Amygdala (tissue), 56 donors: ENCODE measurements at regions not wholly inside any gene's neighbourhood (a gene's known extent, or its start where the extent isn't known, plus 50 kb on each side); places are given as distances from the start of the nearest gene placed in this dataset.

Source experiments
- DNase-seq, 56 donors: peaks; one replicate each; lab custom pipeline; 2025; lab: John Stamatoyannopoulos, UW

DNA sequence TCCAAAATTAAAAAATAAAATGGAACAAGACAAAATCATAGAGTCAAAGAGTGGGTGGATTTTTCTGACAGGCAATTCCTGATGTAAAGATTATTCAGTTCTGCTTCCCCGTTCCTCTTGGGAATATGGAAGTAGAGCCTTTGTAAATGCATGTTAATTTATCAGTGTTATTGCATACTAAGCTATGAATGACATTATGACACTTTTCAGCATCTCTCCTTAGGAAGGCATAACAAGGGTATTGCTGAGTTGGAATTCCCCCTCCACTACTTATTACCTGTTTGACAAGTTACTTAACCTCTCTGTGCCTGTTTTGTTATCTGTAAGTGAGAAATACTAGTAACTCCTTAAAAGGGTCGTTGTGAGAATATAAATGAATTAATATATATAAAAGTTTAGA lies 640.4 kb downstream of the LMO4 start:
- DNase-seq, result no peak

GRCh38 chr1:87972811-87973210 lies 644.1 kb downstream of the LMO4 start:
- no peak for DNase-seq

DNA sequence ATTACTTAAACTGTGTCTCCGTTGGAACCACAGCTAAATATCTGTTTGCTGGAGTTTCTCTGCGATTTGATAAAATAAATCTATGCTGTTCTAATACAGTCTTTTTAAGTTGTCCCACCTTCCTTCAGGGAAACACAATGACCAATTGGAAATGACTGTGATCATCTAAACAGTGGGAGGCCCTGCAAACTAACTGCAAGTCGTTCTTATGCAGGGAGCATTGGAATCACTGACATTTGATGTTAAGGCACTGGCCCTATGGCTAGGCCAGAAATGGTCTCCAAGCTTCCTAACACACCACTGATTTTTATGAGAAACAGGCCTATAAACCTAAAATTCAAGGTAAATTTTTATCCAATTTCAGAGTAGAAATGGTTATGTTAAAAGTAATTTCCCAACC lies 645.2 kb downstream of the LMO4 start:
- no peak for DNase-seq

GRCh38 chr1:87976316-87976715 lies 647.6 kb downstream of the LMO4 start:
- DNase-seq, result no peak

DNA sequence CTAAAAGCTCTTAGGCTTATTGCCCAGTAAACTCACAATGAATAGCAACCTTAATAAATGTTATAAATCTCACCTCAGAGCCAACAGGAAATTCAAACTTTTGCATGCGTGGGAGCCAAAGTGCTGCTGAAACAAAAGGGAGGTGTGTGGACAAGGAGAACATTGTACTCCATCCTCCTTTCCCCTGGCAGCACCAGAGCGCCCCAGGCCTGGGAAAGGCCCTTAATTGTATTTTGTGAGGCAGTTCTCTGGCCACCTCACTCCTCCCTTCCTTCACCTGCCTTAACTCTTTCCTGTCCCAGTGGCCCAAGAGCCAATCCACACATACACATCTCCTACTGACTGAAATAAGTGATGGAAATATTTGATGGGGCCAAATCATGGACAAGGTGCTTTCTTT lies 648.5 kb downstream of the LMO4 start:
- DNase-seq, result no peak

DNA sequence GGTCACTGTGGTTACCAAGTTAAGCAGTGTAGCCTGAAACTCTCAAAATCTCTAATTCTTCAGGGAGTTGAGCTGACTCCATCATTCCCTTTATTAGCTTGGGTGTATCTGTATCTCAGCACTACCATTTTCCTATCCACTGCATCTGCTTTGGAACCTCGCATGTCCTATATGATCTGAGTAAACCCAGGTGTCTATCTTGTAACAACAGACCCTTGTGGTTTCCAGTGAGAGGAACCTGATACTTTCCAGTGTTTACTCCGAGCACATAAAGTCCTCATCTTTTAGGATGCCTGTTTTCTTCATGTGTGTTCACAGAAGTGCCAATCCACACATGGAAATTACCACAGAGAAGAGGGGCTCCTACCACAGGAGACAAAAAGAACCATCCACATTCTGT lies 650.4 kb downstream of the LMO4 start:
- no peak for DNase-seq

- DNase-seq, result no peak
Measured at GRCh38 chr1:87980494-87980893, 651.8 kb downstream of the LMO4 start.

DNA sequence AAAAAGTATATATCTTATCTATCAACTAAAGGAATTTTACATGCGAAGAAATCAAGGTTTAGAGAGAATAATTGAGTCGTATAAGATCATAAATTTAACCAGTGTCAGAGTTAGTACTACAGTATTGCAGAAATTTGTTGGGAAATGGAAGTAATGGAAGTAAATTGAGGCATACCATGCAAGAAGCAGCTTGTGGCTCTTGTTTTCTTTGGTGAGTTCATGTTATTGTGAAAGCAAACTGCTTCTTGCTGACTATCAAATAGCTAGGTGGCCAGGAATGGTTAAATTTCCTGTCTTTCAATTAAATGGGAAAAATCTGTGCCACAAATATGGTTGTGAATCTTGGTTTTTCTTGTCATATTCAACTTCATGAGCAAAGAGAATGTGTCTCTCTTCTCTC lies 652.7 kb downstream of the LMO4 start:
- DNase-seq, result no peak

DNA sequence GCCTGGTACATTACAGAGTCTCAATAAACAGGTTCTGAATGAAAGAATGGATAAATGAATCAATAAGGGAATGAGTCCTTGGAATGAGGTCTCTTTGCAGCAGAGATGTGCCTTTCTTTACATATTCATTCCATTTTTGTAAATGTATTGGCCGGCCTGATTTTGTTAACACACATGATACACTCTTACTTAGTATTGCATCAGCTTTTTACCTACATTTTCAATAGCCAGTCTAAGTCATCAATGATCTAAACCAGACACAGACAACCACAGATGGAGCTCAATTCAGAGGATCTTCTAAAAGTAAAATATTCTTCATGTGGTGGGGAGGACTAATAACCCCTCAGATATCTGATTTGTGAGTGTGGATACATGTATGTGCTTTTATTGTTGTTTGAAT lies 653.1 kb downstream of the LMO4 start:
- DNase-seq, result no peak

- no peak for DNase-seq
Measured at GRCh38 chr1:87983841-87984240, 655.2 kb downstream of the LMO4 start.

GRCh38 chr1:87985071-87985470 lies 656.4 kb downstream of the LMO4 start:
- no peak for DNase-seq

- no peak for DNase-seq
Measured at GRCh38 chr1:87986130-87986866, 657.6 kb downstream of the LMO4 start.

- no peak for DNase-seq
Measured at GRCh38 chr1:87989346-87989745, 660.7 kb downstream of the LMO4 start.

GRCh38 chr1:87992536-87992935 lies 663.9 kb downstream of the LMO4 start:
- DNase-seq, result peak in 3 of 56 donors; percentile 3 to 13 (median 13)

- no peak for DNase-seq
Measured at GRCh38 chr1:87993051-87993450, 664.4 kb downstream of the LMO4 start.

DNA sequence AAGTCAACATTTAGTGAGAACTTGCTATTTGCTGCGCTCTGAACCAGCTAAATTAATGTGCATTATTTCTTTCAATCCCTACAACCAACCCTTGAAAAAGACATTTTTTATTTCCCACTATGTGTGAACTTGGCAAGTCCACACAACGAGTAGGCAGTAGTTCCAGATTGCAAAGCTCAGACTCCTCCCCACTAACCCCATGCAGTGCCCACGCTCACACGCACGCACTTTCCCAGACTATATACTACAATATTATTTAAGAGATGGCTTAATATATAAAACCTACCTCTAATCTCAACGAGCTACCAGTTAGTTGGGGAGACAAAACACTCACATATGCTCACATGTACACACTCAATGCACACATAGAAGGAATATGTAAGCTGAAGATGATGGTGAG lies 671.2 kb downstream of the LMO4 start:
- DNase-seq, result peak in 7 of 56 donors; percentile 1 to 36 (median 8)

- no peak for DNase-seq
Measured at GRCh38 chr1:88001460-88001859, 672.8 kb downstream of the LMO4 start.

DNA sequence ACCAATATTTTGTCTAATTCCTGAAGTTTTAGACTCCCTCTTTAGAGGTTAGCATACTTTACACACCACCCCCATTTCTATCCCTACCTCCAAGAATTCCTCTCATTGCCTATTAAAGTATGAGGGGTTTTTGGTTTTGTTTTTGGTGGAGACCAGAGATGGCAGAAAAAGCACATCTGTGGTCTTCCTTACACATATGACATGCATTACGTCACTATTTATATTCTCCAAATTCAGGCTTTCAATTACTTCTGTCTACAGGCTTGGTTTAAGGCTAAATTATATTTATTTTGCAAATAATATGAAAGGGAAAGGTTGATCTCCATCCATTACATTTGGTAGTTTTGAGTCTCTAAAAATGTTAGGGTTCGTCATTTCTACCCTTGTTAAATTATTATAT lies 674.6 kb downstream of the LMO4 start:
- no peak for DNase-seq

- DNase-seq, result no peak
Measured at GRCh38 chr1:88009916-88010315, 674.2 kb upstream of the PKN2 start.

DNA sequence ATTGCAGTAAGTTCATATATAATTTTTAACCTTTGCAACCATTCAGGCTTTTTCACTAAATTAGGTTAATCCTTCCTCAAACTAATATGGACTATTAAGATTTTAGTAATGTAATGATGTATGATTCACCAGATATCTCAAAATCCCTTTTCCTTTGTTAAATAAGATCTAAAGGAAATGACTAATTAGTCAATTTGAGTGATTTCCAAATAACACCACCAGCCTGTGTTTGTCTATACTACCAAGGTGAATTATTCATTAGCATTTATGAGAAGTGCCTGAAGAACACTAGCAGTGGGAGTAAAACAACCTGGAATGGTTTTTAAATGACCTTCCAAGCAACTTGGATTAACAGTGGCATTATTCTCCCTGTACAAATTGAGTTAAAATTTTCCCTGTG lies 670.6 kb upstream of the PKN2 start:
- no peak for DNase-seq

GRCh38 chr1:88014131-88014530 lies 669.9 kb upstream of the PKN2 start:
- DNase-seq, result no peak

DNA sequence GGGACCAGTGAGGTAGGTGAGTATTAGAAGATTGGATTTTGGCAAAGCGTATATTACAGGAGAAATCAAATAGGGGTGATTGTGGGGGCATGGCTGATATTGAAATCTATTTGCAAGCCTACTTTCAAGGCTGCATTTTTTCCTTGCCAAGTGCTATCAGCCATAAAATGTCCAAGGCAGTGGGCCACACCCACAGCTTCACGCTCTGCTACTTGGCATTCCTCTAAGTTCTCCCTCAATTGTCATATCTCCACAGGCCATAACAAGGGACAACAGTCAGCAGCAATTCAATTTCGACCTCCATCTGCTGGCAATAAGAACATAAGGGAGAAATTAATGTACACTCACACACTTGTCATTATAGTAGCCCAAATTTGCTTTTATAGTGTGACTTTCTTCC lies 667.1 kb upstream of the PKN2 start:
- DNase-seq, result no peak

DNA sequence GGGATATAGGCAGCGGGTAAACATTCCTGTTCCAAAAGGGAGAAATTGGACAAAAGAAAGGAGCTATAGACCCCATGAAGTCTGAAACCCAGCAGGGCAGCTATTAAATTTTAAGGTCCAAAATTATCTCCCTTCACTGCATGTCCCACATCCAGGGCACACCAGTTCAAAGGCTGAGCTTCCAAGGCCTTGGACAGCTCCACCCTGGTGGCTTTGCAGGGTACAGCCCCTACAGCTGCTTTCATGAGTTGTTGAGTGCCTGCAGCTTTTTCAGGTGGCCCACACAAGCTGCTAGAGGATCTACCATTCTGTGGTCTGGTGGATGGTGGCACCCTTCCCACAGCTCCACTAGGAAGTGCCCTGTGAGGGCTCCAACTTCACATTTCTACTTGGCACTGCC lies 662.5 kb upstream of the PKN2 start:
- DNase-seq, result no peak
